RWPE2 (cell line): ENCODE measurements at regions not wholly inside any gene's neighbourhood (a gene's known extent, or its start where the extent isn't known, plus 50 kb on each side); places are given as distances from the start of the nearest gene placed in this dataset.

Source experiments
- ATAC-seq: fragments of 200-7000 bp; cut with Tn5 transposase; 3 replicates; pipeline ENCODE4 v1.9.1; 2021; ENCODE audit warnings: low read depth
- DNase-seq: peaks from one replicate; pipeline ENCODE4 v3.0.0-alpha.2; 2020; ENCODE audit warnings: low spot score
- H3K27ac ChIP-seq: fragments of 450-650 bp; 2 replicates; pipeline ENCODE4 v1.5.1; 2017; ENCODE audit warnings: mild to moderate bottlenecking; ENCODE audit not compliant: poor library complexity, severe bottlenecking
- H3K27me3 ChIP-seq: fragments of 250-450 bp; sonication (Bioruptor Pico); 2 replicates; pipeline ENCODE4 v1.5.1; 2021; ENCODE audit warnings: mild to moderate bottlenecking, moderate library complexity; ENCODE audit not compliant: insufficient read depth, poor library complexity, severe bottlenecking
- H3K36me3 ChIP-seq: fragments of 250-450 bp; sonication (Bioruptor Pico); 2 replicates; pipeline ENCODE4 v1.5.1; 2020; ENCODE audit warnings: low read depth, mild to moderate bottlenecking, moderate library complexity
- H3K4me1 ChIP-seq: fragments of 250-450 bp; sonication (Bioruptor Pico); 2 replicates; pipeline ENCODE4 v1.5.1; 2021; ENCODE audit warnings: mild to moderate bottlenecking, moderate library complexity; ENCODE audit not compliant: insufficient read depth, poor library complexity, severe bottlenecking
- H3K4me3 ChIP-seq: fragments of 250-450 bp; sonication (Bioruptor Pico); 2 replicates; pipeline ENCODE4 v1.5.1; 2021; ENCODE audit warnings: mild to moderate bottlenecking, moderate library complexity; ENCODE audit not compliant: severe bottlenecking
- H3K9me3 ChIP-seq: fragments of 250-450 bp; sonication (Bioruptor Pico); 2 replicates; pipeline ENCODE4 v1.5.1; 2021; ENCODE audit warnings: mild to moderate bottlenecking, moderate library complexity; ENCODE audit not compliant: severe bottlenecking
- TF ChIP-seq, protein P1 (sequence below): fragments of 450-650 bp; IDR thresholded peaks from one replicate; pipeline ENCODE4 v1.5.1; 2017; ENCODE audit warnings: mild to moderate bottlenecking, moderate library complexity; ENCODE audit not compliant: poor library complexity, severe bottlenecking

DNA sequence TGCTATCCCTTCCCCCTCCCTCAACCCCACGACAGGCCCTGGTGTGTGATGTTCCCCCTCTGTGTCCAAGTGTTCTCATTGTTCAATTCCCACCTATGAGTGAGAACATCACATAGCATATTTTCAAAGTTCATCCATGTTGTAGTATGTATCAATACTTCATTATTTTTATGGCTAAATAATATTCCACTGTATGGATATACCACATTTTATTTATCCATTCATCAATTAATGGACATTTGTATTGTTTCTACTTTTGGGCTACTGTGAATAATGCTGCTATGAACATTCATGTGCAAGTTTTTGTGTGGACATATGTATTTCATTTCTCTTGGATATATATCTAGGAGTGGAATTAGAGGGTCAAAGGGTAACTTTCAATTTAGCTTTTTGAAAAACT is 58.7 kb upstream of the ARMC2 start:
- DNase-seq (no peak), ATAC-seq (no peak)
- Histone ChIP-seq H3K9me3 (no peaks in the 10 kb centered on the region), H3K4me1 (no peaks in the 10 kb centered on the region), H3K36me3 (no peaks in the 10 kb centered on the region), H3K27ac (no peak overlapping the region), H3K27me3 (no peaks in the 10 kb centered on the region), H3K4me3 (no peak overlapping the region)
- TF ChIP-seq, protein P1, sequence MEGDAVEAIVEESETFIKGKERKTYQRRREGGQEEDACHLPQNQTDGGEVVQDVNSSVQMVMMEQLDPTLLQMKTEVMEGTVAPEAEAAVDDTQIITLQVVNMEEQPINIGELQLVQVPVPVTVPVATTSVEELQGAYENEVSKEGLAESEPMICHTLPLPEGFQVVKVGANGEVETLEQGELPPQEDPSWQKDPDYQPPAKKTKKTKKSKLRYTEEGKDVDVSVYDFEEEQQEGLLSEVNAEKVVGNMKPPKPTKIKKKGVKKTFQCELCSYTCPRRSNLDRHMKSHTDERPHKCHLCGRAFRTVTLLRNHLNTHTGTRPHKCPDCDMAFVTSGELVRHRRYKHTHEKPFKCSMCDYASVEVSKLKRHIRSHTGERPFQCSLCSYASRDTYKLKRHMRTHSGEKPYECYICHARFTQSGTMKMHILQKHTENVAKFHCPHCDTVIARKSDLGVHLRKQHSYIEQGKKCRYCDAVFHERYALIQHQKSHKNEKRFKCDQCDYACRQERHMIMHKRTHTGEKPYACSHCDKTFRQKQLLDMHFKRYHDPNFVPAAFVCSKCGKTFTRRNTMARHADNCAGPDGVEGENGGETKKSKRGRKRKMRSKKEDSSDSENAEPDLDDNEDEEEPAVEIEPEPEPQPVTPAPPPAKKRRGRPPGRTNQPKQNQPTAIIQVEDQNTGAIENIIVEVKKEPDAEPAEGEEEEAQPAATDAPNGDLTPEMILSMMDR: no peak

DNA sequence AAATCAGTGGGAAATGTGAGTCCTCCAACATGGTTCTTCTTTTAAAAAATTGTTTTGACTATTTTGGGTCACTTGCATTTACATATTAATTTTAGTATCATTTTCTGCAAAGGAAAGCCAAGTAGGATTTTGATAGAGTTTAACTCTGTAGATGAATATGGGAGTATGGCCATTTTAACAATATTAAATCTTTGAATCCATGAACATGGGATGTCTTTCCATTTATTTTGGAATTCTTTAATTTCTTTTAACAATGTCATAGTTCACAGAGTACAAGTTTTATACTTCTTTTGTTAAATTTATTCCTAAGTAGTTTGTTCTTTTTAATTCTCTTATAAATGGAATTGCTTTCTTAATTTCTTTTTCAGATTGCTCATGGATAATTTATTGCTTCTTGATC is 56.5 kb upstream of the ARMC2 start:
- Histone ChIP-seq H3K4me3 (no peak overlapping the region), H3K4me1 (no peaks in the 10 kb centered on the region), H3K36me3 (no peaks in the 10 kb centered on the region), H3K27ac (no peak overlapping the region), H3K27me3 (no peaks in the 10 kb centered on the region), H3K9me3 (no peaks in the 10 kb centered on the region)
- TF ChIP-seq, protein P1: no peak
- DNase-seq (no peak), ATAC-seq (no peak)

GRCh38 chr6:108793516-108794251 is 54.5 kb upstream of the ARMC2 start:
- H3K4me3 ChIP-seq: no peak overlapping the region
- H3K27me3 ChIP-seq: no peaks in the 10 kb centered on the region
- ATAC-seq: no peak
- H3K9me3 ChIP-seq: no peaks in the 10 kb centered on the region
- H3K27ac ChIP-seq: no peak overlapping the region
- no peaks in the 10 kb centered on the region for H3K36me3 ChIP-seq
- H3K4me1 ChIP-seq: no peaks in the 10 kb centered on the region
- TF ChIP-seq, protein P1: no peak
- DNase-seq: no peak

DNA sequence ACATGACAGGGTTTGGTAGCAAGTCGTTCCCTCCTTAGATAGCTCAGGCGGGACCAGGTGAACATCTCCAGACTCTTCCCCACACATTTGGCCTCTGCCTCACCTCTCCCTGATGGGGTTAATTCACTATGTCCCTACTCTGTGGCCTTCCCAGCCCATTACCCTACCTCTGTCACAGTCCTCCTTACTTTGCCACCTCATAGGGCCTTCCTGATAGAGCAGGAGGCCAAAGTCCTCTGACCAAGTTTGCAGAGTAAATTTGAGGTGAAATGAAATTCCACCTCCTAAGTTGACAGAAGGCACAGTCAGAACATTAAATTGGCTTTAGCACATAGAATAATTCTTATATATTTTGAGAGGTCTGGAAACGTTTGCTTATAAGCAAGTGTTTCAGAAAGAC is 53.1 kb upstream of the ARMC2 start:
- no peaks in the 10 kb centered on the region for H3K9me3 ChIP-seq
- TF ChIP-seq, protein P1: no peak
- no peak overlapping the region for H3K27ac ChIP-seq
- H3K4me1 ChIP-seq: no peaks in the 10 kb centered on the region
- ATAC-seq (no peak), DNase-seq (no peak)
- no peaks in the 10 kb centered on the region for H3K36me3 ChIP-seq
- H3K4me3 ChIP-seq: no peak overlapping the region
- no peaks in the 10 kb centered on the region for H3K27me3 ChIP-seq

GRCh38 chr6:108795814-108796213 is 52.4 kb upstream of the ARMC2 start:
- no peak overlapping the region for H3K4me3 ChIP-seq
- DNase-seq (no peak), ATAC-seq (no peak)
- H3K9me3 ChIP-seq: no peaks in the 10 kb centered on the region
- no peak overlapping the region for H3K27ac ChIP-seq
- TF ChIP-seq, protein P1: no peak
- no peaks in the 10 kb centered on the region for H3K4me1 ChIP-seq
- no peaks in the 10 kb centered on the region for H3K36me3 ChIP-seq
- no peaks in the 10 kb centered on the region for H3K27me3 ChIP-seq
